GM12864 (cell line): ENCODE measurements at regions not wholly inside any gene's neighbourhood (a gene's known extent, or its start where the extent isn't known, plus 50 kb on each side); places are given as distances from the start of the nearest gene placed in this dataset.

Experiments used
- DNase-seq: peaks from one replicate; pipeline ENCODE4 v3.0.0-alpha.2; 2011; ENCODE audit warnings: low read depth
- H3K4me3 ChIP-seq: 2 replicates; pipeline ENCODE4 v1.5.1; 2011; ENCODE audit warnings: mild to moderate bottlenecking, low read depth, low read length, control low read depth
- CTCF ChIP-seq: IDR thresholded peaks from 2 replicates; pipeline ENCODE4 v1.5.1; 2011; ENCODE audit warnings: low read depth, mild to moderate bottlenecking, moderate library complexity, low read length, control low read depth, inconsistent platforms; ENCODE audit errors: missing control alignments

- H3K4me3 ChIP-seq, result no peak overlapping the region
- no peak for DNase-seq
- TF ChIP-seq CTCF, result no peak
Measured at GRCh38 chr13:99066219-99066618, 88.4 kb upstream of the DOCK9 start.

DNA sequence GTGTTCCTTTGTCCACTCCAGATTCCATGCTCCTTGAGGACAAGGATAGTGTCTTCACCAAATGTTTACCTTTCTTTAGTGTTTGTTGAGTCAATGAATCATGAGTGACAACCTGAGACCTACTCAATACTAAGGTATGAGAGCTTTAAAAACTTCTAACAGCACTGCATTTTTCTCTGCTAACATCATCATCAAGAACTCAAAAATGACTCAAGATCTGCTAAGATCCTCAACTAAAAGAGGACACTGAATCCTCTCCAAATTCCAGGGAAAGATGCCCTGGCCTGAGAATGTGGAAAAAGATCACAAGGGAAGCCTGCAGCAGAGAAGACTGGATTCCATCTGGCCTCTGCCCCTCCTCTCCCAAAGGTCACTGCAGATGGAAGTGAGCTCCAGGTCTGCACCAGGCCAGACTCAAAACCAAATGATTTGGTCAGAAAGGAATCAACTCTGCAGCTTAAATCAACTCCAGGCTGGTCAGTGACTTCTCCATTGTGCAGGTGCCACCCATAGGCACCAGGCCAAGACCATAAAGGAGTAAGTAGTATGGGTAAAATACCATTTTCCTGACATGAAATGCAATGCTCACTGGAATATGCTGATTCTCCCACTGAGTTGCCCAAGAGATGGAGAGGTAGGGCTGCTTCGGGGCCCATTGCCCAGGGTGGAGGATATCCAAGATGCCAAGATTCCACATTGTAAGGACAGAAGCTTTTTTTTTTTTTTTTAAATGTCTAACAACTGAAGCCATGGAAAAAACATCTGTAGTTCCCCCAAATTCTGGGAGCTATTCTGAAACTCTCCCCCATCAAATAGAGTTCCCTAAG, 89.5 kb upstream of the DOCK9 start:
- DNase-seq, result no peak
- no peak for TF ChIP-seq CTCF
- no peak overlapping the region for H3K4me3 ChIP-seq

- no peak for TF ChIP-seq CTCF
- DNase-seq, result no peak
- no peak overlapping the region for H3K4me3 ChIP-seq
Measured at GRCh38 chr13:99071211-99071610, 93.3 kb upstream of the DOCK9 start.

DNA sequence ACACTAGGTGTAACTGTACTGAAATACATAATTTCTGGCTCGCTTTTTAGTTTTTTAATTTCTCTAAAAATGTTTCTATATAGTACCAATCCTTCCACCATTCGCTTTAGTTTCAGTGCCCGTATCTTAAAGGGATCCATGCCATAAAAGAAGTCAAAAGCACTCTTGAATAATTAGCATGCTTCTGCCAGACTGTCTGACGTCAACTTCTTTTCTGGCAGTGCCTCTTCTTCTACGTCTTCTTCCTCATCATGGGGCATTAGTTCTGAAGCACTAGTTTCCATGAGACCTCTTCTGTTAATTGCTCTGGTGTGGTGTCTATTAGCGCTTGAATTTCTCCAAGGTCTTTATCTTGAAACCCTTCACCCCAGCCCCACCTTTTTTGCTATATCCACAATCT, 93.8 kb upstream of the DOCK9 start:
- TF ChIP-seq CTCF, result no peak
- no peak for DNase-seq

DNA sequence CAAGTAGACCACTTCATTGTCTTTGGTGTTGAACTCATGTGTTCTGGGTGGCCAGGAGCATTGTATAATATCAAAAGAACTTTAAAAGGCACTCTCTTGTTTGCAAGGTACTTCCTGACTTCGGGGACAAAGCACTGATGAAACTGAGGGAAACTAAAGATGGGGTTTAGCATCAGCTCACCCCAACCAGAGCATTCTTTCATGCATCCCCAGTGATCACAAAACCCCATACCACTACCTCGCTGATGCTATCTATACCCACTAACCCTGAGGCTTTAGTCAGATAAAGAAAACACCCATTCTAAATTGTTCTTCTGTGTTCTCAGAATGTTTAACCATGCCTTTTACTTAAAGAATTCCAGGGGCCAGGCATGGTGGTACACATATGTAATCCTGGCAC, 94.5 kb upstream of the DOCK9 start:
- TF ChIP-seq CTCF, result no peak
- no peak for DNase-seq
- no peak overlapping the region for H3K4me3 ChIP-seq

More for the DNA sequence above, 93.8 kb upstream of the DOCK9 start:
- no peak overlapping the region for H3K4me3 ChIP-seq

- no peak for TF ChIP-seq CTCF
- no peak overlapping the region for H3K4me3 ChIP-seq
Measured at GRCh38 chr13:99072941-99073340, 95.1 kb upstream of the DOCK9 start.

DNA sequence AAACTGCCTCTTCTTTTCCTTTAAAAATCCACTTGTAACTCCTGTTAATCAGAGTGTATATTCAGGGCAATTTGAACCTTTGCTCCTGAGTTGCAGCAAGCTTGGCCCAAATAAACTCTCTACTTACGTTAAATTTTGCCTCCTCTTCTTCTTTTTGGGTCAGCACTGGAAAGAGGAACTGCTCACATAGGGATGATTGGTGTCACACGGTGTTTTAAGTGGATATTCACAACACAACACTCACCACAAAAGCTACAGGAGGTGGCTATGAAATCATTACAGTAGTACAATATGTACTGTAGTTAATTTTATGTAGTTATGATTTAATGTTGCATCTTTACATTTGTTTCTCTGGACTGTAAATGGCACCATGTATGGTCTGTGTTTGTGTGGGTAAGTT, 96.8 kb upstream of the DOCK9 start:
- H3K4me3 ChIP-seq, result no peak overlapping the region
- DNase-seq, result no peak
- TF ChIP-seq CTCF, result no peak

More at GRCh38 chr13:99072941-99073340, 95.1 kb upstream of the DOCK9 start:
- no peak for DNase-seq
